Panc1 (cell line): ENCODE measurements at regions not wholly inside any gene's neighbourhood (a gene's known extent, or its start where the extent isn't known, plus 50 kb on each side); places are given as distances from the start of the nearest gene placed in this dataset.

Experiments used
- CTCF ChIP-seq: fragments of 450-650 bp; IDR thresholded peaks from 2 replicates; pipeline ENCODE4 v1.5.1; 2017; ENCODE audit warnings: mild to moderate bottlenecking
- POLR2AphosphoS5 ChIP-seq: IDR thresholded peaks from 2 replicates; pipeline ENCODE4 v1.6.1; 2012; ENCODE audit warnings: mild to moderate bottlenecking, low read depth, low read length, moderate library complexity
- REST ChIP-seq, 2 experiments: IDR thresholded peaks; 2 replicates each; pipeline ENCODE4 v1.6.1; 2011 to 2012; ENCODE audit warnings: low read depth in 2 of 2, control low read depth in 1 of 2, low read length in 1 of 2, mild to moderate bottlenecking in 1 of 2, moderate library complexity in 1 of 2; ENCODE audit not compliant: insufficient read depth in 1 of 2
- SIN3A ChIP-seq: IDR thresholded peaks from 2 replicates; pipeline ENCODE4 v1.6.1; 2012; ENCODE audit warnings: low read depth, mild to moderate bottlenecking, low read length, moderate library complexity, borderline replicate concordance; ENCODE audit not compliant: insufficient read depth
- TCF7L2 ChIP-seq: IDR thresholded peaks from 2 replicates; pipeline ENCODE4 v1.6.1; 2011; ENCODE audit warnings: mild to moderate bottlenecking, low read depth, low read length, inconsistent platforms

- TF ChIP-seq CTCF: no peak
- no peak for TF ChIP-seq REST (IDR thresholded peaks at IDR 0.05; ENCODE audit: insufficient read depth in 1 of 2, low read depth in 2 of 2, low read length in 1 of 2)
- no peak for TF ChIP-seq TCF7L2
- no peak for TF ChIP-seq SIN3A
- no peak for TF ChIP-seq POLR2AphosphoS5
Measured at GRCh38 chr2:221848286-221848685, 276.2 kb upstream of the EPHA4 start.
